ENCODE measurements at regions not wholly inside any gene's neighbourhood (a gene's known extent, or its start where the extent isn't known, plus 50 kb on each side); places are given as distances from the start of the nearest gene placed in this dataset.

DNA sequence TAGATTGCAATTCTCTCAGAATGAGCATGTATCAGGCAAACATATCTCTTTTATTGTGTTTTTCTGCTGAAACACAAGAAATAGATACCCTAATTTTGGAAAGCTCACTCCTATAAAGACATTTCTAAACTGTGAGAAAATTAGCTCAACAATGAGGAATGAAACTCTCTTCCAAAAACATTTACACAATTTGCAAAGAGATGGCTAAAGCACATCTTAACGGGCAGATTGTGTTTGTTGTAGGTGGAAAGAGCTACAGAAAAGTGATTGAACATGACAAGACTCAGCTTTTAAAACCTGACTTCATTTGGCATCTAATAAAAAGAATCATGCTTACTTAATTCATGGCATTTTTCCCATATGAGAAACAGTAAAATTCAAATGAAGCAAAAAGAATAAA, 175.0 kb upstream of the SLC39A10 start:
- no peak for TF ChIP-seq POLR2A (IDR thresholded peaks at IDR 0.05)
- no peak for TF ChIP-seq POLR2AphosphoS5 (IDR thresholded peaks at IDR 0.05)
- TF ChIP-seq, protein P1, sequence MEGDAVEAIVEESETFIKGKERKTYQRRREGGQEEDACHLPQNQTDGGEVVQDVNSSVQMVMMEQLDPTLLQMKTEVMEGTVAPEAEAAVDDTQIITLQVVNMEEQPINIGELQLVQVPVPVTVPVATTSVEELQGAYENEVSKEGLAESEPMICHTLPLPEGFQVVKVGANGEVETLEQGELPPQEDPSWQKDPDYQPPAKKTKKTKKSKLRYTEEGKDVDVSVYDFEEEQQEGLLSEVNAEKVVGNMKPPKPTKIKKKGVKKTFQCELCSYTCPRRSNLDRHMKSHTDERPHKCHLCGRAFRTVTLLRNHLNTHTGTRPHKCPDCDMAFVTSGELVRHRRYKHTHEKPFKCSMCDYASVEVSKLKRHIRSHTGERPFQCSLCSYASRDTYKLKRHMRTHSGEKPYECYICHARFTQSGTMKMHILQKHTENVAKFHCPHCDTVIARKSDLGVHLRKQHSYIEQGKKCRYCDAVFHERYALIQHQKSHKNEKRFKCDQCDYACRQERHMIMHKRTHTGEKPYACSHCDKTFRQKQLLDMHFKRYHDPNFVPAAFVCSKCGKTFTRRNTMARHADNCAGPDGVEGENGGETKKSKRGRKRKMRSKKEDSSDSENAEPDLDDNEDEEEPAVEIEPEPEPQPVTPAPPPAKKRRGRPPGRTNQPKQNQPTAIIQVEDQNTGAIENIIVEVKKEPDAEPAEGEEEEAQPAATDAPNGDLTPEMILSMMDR (IDR thresholded peaks at IDR 0.05): no peak
- H3K27me3 ChIP-seq: no peaks in the 10 kb centered on the region
- H3K36me3 ChIP-seq: no peaks in the 10 kb centered on the region
- H3K27ac ChIP-seq: no peak overlapping the region
- no peaks in the 10 kb centered on the region for H3K9me3 ChIP-seq
- intact Hi-C loops (cut with DNase I; ENCODE audit: low total_unique reads): loop anchor here (10.0 kb wide), 1 partner anchor 1643 kb away; no protein-coding TSS in a partner anchor
- H3K4me1 ChIP-seq: no peaks in the 10 kb centered on the region
- no peak for DNase-seq (ENCODE audit: low spot score in 2 of 2)
- no peak overlapping the region for H3K4me3 ChIP-seq

DNA sequence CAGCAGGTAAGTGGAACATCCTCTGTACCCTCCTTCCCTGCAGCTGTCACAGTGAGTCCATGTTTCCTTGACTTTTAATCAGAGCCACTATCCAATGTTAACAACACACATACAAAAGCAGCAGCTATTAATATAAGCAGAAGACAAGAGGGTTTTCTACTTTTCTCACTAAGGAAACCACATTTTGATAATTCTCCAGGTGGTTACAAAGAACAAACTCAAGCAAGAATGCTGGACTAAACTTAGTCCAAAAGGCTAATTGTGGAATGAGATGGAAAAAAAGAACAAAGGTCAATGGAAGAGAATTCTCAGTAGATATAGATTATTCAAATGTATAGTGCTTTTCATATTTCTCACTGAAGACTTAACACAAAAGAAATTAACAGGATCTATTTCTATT, 176.9 kb upstream of the SLC39A10 start:
- Histone ChIP-seq H3K9me3 (no peaks in the 10 kb centered on the region), H3K36me3 (no peaks in the 10 kb centered on the region), H3K4me1 (no peaks in the 10 kb centered on the region), H3K4me3 (no peak overlapping the region), H3K27ac (no peak overlapping the region), H3K27me3 (no peaks in the 10 kb centered on the region)
- intact Hi-C loops (cut with DNase I; ENCODE audit: low total_unique reads): loop anchor here (10.0 kb wide), 1 partner anchor 1645 kb away; no protein-coding TSS in a partner anchor
- DNase-seq (ENCODE audit: low spot score in 2 of 2): no peak
- TF ChIP-seq POLR2AphosphoS5 (IDR thresholded peaks at IDR 0.05) (no peak), POLR2A (IDR thresholded peaks at IDR 0.05) (no peak)
- TF ChIP-seq, protein P1 (IDR thresholded peaks at IDR 0.05): no peak

DNA sequence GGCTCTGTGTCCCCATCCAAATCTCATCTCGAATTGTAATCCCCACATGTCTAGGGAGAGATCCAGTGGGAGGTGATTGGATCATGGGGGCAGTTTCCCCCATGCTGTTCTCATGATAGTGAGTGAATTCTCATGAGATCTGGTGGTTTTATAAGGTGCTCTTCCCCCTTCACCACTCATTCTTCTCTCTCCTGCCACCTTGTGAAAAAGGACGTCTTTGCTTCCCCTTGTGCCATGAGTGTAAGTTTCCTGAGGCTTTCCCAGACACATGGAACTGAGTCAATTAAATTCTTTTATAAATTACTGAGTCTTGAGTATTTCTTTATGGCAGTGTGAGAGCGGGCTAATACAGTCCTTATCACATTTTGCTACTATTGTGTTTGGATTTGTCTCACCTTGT, 177.6 kb upstream of the SLC39A10 start:
- Histone ChIP-seq H3K4me3 (no peak overlapping the region), H3K27ac (no peak overlapping the region), H3K4me1 (no peaks in the 10 kb centered on the region), H3K36me3 (no peaks in the 10 kb centered on the region), H3K27me3 (no peaks in the 10 kb centered on the region), H3K9me3 (no peaks in the 10 kb centered on the region)
- DNase-seq (ENCODE audit: low spot score in 2 of 2): no peak
- intact Hi-C loops (cut with DNase I; ENCODE audit: low total_unique reads): no loop called here
- TF ChIP-seq, protein P1 (IDR thresholded peaks at IDR 0.05): no peak
- no peak for TF ChIP-seq POLR2AphosphoS5 (IDR thresholded peaks at IDR 0.05)
- TF ChIP-seq POLR2A (IDR thresholded peaks at IDR 0.05): no peak

DNA sequence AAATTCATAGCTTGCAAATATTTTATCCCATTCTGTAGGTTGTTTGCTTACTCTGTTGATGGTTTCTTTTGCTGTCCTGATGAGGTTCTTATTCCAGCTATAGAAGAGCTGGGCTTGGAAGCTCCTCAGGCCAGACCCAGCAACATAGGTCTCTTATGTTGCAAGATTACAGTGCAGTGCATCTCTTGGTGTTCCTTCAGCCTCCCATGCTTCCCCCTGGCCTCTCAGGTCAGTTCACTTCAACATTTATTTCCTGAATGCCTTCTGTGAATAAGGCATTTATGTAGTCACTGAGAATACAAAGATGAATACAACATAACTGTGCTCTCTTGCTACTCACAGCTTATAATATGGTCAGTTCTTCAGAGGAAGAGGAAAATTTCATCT, 179.0 kb upstream of the SLC39A10 start:
- no peak overlapping the region for H3K4me3 ChIP-seq
- no peaks in the 10 kb centered on the region for H3K4me1 ChIP-seq
- no peaks in the 10 kb centered on the region for H3K9me3 ChIP-seq
- no peak overlapping the region for H3K27ac ChIP-seq
- H3K27me3 ChIP-seq: no peaks in the 10 kb centered on the region
- TF ChIP-seq POLR2AphosphoS5 (IDR thresholded peaks at IDR 0.05) (no peak), POLR2A (IDR thresholded peaks at IDR 0.05) (no peak)
- TF ChIP-seq, protein P1 (IDR thresholded peaks at IDR 0.05): no peak
- intact Hi-C loops (cut with DNase I; ENCODE audit: low total_unique reads): no loop called here
- no peaks in the 10 kb centered on the region for H3K36me3 ChIP-seq
- no peak for DNase-seq (ENCODE audit: low spot score in 2 of 2)

DNA sequence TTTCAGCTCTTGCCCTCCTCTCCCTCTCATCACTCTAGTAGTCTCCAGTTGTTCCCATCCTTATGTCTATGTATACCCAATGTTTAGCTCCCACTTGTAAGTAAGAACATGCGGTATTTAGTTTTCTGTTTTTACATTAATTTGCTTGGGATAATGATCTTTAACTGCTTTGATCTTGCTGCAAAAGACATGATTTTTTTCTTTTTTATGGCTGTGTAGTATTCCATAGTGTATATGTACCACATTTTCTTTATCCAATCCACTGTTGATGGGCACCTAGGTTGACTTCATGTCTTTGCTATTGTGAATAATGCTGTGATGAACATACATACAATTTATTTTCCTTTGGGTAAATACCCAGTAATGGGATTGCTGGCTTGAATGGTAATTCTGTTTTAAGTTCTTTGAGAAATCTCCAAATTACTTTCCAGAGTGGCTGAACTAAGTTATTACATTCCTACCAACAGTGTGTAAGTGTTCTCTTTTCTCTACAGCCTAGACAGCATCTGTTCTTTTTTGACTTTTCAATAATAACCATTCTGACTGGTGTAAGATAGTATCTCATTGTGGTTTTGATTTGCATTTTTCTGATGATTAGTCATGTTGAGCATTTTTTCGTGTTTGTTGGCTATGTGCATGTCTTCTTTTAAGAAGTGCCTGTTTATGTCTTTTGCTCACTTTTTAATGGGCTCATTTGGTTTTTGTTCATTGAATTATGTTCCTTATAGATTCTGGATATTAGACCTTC, 179.6 kb upstream of the SLC39A10 start:
- intact Hi-C loops (cut with DNase I; ENCODE audit: low total_unique reads): no loop called here
- H3K9me3 ChIP-seq: no peaks in the 10 kb centered on the region
- no peak overlapping the region for H3K27ac ChIP-seq
- H3K4me1 ChIP-seq: no peaks in the 10 kb centered on the region
- no peak overlapping the region for H3K4me3 ChIP-seq
- no peak for TF ChIP-seq POLR2A (IDR thresholded peaks at IDR 0.05)
- TF ChIP-seq POLR2AphosphoS5 (IDR thresholded peaks at IDR 0.05): no peak
- TF ChIP-seq, protein P1 (IDR thresholded peaks at IDR 0.05): no peak
- no peaks in the 10 kb centered on the region for H3K36me3 ChIP-seq
- DNase-seq (ENCODE audit: low spot score in 2 of 2): no peak
- no peaks in the 10 kb centered on the region for H3K27me3 ChIP-seq

Data from breast epithelium (tissue), 4 donors.